Choroid plexus epithelial cell (primary cell): ENCODE measurements at regions not wholly inside any gene's neighbourhood (a gene's known extent, or its start where the extent isn't known, plus 50 kb on each side); places are given as distances from the start of the nearest gene placed in this dataset.
"Not testable (repeated sequence)": the region's sequence is repeated elsewhere in the genome, so short reads cannot be mapped to it uniquely, and the experiment has no call there.

Experiments
- DNase-seq: peaks from one replicate; pipeline ENCODE4 v3.0.0-alpha.2; 2010; ENCODE audit warnings: low read depth
- H3K4me3 ChIP-seq: 2 replicates; pipeline ENCODE4 v1.5.1; 2011; ENCODE audit warnings: low read depth, mild to moderate bottlenecking, control low read depth, low read length, moderate library complexity
- CTCF ChIP-seq: conservative IDR thresholded peaks from 2 replicates; pipeline ENCODE4 v1.5.1; 2011; ENCODE audit warnings: low read depth, mild to moderate bottlenecking, control low read depth, inconsistent platforms, low read length, moderate library complexity

- no peak overlapping the region for H3K4me3 ChIP-seq
- no peak for DNase-seq
- no peak for TF ChIP-seq CTCF
Observed at GRCh38 chr16:48059936-48060335, 95.9 kb downstream of the ABCC12 start.

DNA sequence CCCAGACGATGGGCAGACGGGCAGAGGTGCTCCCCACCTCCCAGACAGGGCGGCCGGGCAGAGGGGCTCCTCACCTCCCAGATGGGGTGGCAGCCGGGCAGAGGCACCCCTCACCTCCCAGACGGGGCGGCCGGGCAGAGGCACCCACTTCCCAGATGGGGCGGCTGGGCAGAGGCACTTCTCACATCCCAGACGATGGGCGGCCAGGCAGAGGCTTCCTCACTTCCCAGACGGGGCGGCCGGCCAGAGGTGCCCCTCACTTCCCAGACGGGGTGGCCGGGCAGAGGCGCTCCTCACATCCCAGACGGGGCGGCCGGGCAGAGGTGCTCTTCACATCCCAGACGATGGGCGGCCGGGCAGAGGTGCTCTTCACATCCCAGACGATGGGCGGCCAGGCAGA is 96.6 kb downstream of the ABCC12 start:
- not testable (repeated sequence) for DNase-seq, H3K4me3 ChIP-seq

DNA sequence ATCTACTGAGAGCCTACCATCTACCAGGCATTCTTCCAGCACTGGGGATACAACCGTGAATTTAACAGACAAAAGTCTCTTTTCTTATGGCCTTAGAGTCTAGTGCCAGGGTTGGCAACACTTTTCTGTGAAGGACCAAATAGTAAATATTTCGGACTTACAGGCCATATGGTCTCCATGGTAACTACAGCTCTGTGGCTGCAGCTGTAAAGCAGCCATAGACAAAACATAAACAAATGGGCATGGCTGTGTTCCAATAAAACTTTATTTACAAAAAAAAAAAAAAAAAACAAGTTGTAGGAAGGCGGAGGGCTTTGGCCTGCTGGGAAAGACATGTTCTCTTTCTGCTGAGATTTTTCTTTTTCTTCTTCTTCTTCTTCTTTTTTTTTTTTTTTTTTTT is 98.7 kb downstream of the ABCC12 start:
- no peak overlapping the region for H3K4me3 ChIP-seq
- DNase-seq, result no peak
- no peak for TF ChIP-seq CTCF

DNA sequence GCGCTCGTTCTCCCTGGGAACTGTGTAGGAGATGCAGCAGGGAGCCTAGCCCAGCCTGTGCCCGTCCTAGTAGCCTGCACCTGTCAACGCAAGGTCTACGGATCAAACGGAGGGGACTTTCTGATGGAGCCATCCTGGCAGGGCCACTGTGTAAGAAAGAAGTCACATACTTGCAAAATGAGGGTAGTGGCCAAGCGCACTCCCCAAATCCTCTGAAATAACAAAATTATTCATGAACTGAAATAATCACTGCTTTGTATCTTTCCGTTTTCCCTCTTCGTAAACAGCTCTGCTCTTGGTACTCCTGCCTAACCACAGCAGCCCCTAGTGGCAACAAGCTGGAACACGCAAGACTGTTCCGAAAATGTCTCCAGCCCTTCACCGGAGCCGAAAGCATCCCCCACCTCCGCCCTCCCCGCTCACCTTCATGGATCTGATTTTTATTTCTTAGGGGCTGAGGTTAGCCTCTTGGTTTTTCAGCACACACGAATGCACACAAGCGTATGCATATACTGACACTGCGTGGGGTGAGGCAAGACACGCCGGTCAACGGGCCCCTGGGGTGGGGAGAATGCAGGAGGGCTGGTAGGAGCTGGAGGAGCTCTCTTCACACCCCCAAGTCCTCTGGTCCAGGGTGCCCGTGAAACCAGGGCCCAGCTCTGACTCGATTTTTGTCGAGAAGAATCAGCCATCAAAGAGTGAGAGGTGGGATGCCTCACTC is 100.8 kb downstream of the ABCC12 start:
- no peak overlapping the region for H3K4me3 ChIP-seq
- peak; percentile 99 for TF ChIP-seq CTCF
- DNase-seq, result peak; percentile 84

DNA sequence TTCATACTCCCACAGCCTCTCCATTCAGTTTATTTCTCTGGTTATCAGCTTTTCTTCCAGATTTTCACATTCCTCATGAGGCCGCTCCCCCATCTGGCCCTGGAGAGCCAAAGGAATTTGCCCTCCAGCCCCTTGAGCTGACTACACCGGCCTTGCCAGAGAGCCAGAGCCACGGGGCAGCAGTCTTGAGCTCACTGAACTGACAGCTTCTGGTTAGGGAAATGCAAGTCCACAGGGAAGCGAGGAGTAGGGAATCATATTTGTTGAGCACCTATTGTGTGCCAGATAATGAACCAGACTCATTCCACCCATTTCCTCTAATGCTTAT is 102.4 kb downstream of the ABCC12 start:
- H3K4me3 ChIP-seq, result no peak overlapping the region
- no peak for TF ChIP-seq CTCF
- peak; percentile 89 for DNase-seq

DNA sequence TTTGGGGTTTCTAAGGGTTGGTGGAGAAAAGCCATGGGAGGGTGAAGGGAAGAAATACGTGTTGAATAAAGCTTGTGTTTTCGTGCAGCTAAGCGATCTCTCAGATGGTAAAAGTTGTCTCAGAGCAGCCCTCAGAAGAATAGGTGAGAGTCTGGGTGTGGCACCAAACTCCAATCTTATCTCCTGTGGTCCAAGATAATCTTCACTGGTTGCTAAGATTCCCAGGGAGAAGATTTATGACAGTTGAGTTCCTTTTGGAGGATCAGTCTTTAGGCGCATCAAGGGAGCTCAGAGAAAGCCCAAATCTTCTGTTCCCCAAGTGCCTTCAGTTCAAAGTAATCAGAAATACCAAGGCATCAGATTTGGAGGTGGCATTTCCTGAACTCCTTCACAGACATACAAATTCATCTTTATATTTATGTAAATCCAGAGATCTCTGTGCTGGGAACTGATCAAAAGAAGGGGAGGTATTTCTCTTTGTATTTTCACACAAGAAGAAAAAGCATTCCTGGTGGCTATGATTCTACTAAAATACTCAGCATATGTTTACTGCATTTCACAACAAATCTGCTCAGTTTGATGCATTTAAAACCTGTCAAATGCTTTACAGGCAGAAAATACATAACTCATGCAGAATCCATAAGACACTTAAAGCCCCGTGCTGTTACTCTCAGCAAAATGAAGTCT is 102.9 kb downstream of the ABCC12 start:
- no peak for DNase-seq
- no peak for TF ChIP-seq CTCF
- no peak overlapping the region for H3K4me3 ChIP-seq

- H3K4me3 ChIP-seq, result no peak overlapping the region
- no peak for TF ChIP-seq CTCF
- DNase-seq, result no peak
Observed at GRCh38 chr16:48050871-48051270, 104.9 kb downstream of the ABCC12 start.
